GM20431 (cell line): ENCODE measurements at regions not wholly inside any gene's neighbourhood (a gene's known extent, or its start where the extent isn't known, plus 50 kb on each side); places are given as distances from the start of the nearest gene placed in this dataset.

Experiments used
- in situ Hi-C: fragments of 300-500 bp; cut with MseI, MboI; formaldehyde crosslinking; loops from one replicate; pipeline ENCODE4 v1.15.0; 2020; ENCODE audit warnings: low sequenced_read_pairs; ENCODE audit not compliant: unreplicated experiment

- in situ Hi-C loops: no loop called here
Measured at GRCh38 chr4:155524926-155525455, 141.7 kb upstream of the GUCY1A1 start.

GRCh38 chr4:155523358-155523757, 143.3 kb upstream of the GUCY1A1 start:
- in situ Hi-C loops: no loop called here

- in situ Hi-C loops: no loop called here
Measured at GRCh38 chr4:155522201-155522600, 144.4 kb upstream of the GUCY1A1 start.

- in situ Hi-C loops: no loop called here
Measured at GRCh38 chr4:155521382-155521781, 144.6 kb upstream of the MAP9 start.

- in situ Hi-C loops: no loop called here
Measured at GRCh38 chr4:155515444-155516075, 138.8 kb upstream of the MAP9 start.

- in situ Hi-C loops: no loop called here
Measured at GRCh38 chr4:155514628-155515027, 137.9 kb upstream of the MAP9 start.

GRCh38 chr4:155512817-155513216, 136.1 kb upstream of the MAP9 start:
- in situ Hi-C loops: no loop called here

GRCh38 chr4:155512046-155512445, 135.3 kb upstream of the MAP9 start:
- in situ Hi-C loops: no loop called here

GRCh38 chr4:155510771-155511170, 134.0 kb upstream of the MAP9 start:
- in situ Hi-C loops: no loop called here

GRCh38 chr4:155509555-155509954, 132.8 kb upstream of the MAP9 start:
- in situ Hi-C loops: no loop called here

GRCh38 chr4:155506745-155507144, 130.0 kb upstream of the MAP9 start:
- in situ Hi-C loops: no loop called here

GRCh38 chr4:155505321-155505720, 128.6 kb upstream of the MAP9 start:
- in situ Hi-C loops: no loop called here

GRCh38 chr4:155497306-155497705, 120.5 kb upstream of the MAP9 start:
- in situ Hi-C loops: no loop called here

GRCh38 chr4:155496294-155496626, 119.5 kb upstream of the MAP9 start:
- in situ Hi-C loops: no loop called here

- in situ Hi-C loops: no loop called here
Measured at GRCh38 chr4:155495572-155496293, 119.0 kb upstream of the MAP9 start.

- in situ Hi-C loops: no loop called here
Measured at GRCh38 chr4:155494037-155494718, 117.4 kb upstream of the MAP9 start.

- in situ Hi-C loops: no loop called here
Measured at GRCh38 chr4:155491336-155492120, 114.8 kb upstream of the MAP9 start.

GRCh38 chr4:155489271-155489670, 112.5 kb upstream of the MAP9 start:
- in situ Hi-C loops: no loop called here

GRCh38 chr4:155488691-155489090, 111.9 kb upstream of the MAP9 start:
- in situ Hi-C loops: no loop called here

- in situ Hi-C loops: no loop called here
Measured at GRCh38 chr4:155487210-155487609, 110.4 kb upstream of the MAP9 start.
